Central memory CD4-positive, alpha-beta T cell (primary cell): ENCODE measurements at regions not wholly inside any gene's neighbourhood (a gene's known extent, or its start where the extent isn't known, plus 50 kb on each side); places are given as distances from the start of the nearest gene placed in this dataset.
"Not testable (repeated sequence)": the region's sequence is repeated elsewhere in the genome, so short reads cannot be mapped to it uniquely, and the experiment has no call there.

Experiments used
- DNase-seq: peaks from one replicate; pipeline ENCODE4 v3.0.0; 2022

DNA sequence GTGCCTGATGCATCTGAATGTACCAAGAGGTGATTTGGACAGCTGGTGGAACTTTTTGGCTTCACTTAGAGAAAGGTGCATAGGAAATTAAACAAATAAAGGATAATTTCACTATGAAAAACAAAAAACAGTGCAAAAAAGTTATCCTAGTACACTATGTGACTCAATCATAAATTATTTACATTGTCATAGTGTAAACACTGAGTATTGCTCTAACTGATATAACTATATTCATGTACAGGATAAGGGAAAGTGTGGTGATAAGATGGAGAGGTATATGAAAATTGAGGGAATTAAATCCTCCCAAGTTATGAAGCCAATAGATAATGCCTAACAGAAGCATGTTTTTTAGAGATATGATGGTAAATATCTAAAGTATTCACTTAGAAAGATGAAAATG, 50.2 kb upstream of the CPNE4 start:
- no peak for DNase-seq

DNA sequence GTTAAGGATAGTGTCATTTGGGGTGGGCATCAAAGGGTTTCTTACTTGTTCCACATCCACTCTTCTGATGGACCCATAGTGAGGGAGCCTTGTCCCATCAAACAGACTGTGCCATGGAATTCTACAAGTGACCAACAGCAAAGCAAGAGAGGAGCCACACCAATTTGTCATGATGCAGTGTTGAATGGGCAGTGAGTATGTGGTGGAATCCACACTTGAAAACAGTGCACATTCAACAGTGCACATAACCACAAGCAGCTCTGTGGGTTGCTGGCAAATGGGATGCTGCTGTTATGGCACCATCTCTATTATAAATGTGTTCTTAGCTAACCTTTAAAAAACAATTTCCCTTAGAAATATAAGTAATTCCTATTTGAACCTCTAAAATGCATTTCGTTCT, 52.5 kb upstream of the CPNE4 start:
- DNase-seq = no peak

GRCh38 chr3:132088291-132088690, 53.5 kb upstream of the CPNE4 start:
- DNase-seq = no peak

DNA sequence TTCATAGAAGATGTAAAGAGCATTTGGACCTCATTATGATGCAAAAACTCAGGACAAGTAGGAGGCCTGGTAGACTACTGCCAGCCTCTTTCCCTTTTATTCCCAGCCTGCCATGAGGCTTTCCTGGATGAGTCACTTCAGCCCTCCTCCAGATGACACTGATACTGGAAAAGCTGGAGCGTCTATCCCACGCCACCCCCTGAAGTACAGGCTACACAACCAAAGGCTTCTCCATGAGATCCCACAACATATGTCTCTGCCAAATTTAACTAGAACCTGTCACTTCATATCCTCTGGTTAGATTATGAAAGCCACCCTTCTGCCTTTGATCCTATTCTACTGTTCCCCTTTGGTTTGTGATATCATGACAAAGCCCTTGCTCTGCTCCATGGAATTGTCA, 56.1 kb upstream of the CPNE4 start:
- no peak for DNase-seq

GRCh38 chr3:132116601-132117000, 81.8 kb upstream of the CPNE4 start:
- DNase-seq = no peak

DNA sequence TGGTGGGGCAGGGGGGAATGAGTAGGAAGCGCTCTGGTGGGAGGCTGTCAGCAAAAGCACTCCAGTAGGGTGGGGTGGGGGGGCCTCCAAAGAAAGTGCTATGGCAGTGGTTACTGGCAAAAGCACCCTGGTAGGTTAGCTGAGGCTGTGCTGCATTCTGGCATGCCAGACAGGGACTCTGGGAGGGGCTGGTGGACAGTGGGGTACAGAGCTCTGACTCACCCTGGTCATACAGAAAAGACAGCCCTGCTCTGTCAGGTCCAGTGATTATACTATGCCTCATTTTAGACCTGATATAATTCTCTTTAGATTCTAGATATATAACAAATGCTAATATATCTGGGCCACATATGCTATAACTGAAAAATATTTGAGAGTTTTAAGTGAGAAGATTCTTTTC, 82.8 kb upstream of the CPNE4 start:
- no peak for DNase-seq

DNA sequence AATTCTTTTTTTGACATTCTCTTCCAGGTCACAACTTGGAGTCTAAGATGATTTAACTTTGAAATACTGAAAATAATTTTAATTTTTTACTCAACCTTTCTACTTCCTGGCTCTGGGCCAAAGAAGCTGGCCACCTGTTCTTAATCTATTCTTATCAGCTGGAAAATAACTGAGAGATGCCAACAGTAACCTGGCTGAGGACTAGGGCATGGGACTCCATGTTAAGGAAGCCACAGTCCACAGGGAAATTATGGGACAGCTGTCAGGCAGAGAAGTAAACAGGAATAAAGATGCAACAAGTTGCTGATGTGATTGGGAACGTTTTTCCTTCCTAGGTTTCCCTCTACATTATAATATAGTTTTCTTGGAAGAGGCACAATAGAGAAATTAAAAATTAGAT, 84.7 kb upstream of the CPNE4 start:
- DNase-seq = no peak

DNA sequence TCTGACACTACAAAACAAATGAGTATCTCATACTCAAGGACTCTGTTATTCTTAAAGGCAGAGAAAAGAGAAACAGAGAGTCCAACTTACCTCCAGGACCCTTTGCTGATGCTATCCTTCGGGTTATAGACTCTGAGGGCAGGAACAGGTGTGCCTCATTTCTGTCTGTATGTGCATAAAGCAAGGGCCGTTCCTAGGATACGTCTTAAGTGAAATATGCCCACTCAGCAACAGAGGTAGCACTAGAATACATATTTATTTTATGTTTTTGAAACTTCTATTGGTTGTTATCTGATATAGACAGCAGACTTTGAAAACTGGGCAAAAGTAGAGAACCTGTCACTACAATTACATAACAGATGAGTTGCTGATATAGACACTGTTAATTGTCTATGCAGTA, 89.3 kb upstream of the CPNE4 start:
- no peak for DNase-seq

DNA sequence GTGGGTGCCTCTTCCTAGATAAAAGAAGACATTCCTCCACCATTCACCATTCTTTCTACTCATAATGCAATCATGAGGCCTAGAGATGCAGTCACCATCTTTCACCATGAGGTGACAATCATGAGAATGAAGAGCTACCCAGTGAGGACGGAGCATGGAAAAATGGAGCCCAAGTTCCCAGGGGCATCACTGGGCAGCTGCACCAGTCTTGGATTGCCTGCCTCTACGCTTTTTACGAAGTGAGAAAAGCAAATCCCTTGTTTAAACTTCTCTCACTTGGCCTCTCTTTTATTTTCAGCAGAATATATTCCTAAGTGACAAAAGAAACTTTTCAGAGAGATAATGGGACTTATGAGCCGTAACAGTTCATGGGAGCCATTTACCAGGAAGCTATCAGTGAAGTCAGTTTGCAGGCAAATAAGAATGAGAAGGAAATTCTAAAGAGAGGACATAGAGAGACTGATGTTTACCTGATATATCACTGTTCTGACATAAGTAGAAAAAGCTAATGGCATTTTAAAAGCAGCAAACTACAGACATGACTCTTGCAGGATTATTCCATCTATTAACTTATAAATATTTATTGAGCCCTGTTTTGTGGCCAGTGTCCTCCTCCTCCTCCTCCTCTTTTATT, 90.0 kb upstream of the CPNE4 start:
- no peak for DNase-seq

- no peak for DNase-seq
Observed at GRCh38 chr3:132134611-132135010, 99.8 kb upstream of the CPNE4 start.

GRCh38 chr3:132135628-132136333, 101.0 kb upstream of the CPNE4 start:
- DNase-seq = no peak

DNA sequence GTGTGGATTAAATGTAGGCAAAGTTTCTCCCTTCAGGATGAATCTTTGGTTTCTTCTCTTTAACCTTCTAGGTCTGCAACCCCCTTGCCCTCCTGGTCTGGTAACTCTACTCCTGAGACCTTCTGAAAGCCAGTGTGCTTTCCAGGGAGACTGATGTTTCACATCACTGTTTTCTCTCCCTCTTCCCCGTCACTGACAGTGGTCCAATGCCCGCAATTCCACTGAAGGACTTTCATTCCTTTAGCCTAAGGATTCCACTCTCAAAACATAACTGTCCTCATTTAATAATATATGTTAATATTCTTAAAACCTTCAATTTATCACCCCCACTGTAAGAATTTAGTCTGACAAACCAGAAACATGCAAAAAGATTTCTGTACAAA, 101.5 kb upstream of the CPNE4 start:
- DNase-seq = no peak

DNA sequence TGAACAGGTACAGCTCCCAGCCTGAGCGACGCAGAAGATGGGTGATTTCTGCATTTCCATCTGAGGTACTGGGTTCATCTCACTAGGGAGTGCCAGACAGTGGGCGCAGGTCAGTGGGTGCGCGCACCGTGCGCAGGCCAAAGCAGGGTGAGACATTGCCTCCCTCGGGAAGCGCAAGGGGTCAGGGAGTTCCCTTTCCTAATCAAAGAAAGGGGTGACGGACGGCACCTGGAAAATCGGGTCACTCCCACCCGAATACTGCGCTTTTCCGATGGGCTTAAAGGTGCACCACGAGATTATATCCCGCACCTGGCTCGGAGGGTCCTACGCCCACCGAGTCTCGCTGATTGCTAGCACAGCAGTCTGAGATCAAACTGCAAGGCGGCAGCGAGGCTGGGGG, 102.1 kb upstream of the CPNE4 start:
- DNase-seq = not testable (repeated sequence)

- DNase-seq = no peak
Observed at GRCh38 chr3:132145833-132146232, 111.0 kb upstream of the CPNE4 start.

DNA sequence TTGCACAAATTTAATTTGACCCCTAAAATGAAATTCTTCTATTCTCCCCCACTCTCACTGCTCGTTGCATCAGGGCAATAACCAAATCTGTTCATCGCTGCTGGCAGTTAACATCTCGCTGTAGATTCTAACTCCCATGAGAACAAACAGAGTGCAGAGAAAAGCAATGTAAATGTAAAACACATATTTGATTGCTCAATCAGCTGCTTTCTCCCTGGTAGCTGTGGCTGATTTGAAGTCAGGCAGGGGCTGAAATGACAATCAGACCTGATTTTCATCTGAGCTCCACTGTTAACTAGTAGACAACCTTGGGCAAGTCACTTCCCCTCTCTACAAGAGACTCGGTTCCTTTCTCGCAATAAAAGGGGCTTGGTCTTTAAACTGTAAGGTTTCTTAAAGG, 119.8 kb upstream of the CPNE4 start:
- no peak for DNase-seq

- no peak for DNase-seq
Observed at GRCh38 chr3:132159145-132159544, 124.3 kb upstream of the CPNE4 start.

GRCh38 chr3:132160198-132160597, 125.4 kb upstream of the CPNE4 start:
- no peak for DNase-seq

DNA sequence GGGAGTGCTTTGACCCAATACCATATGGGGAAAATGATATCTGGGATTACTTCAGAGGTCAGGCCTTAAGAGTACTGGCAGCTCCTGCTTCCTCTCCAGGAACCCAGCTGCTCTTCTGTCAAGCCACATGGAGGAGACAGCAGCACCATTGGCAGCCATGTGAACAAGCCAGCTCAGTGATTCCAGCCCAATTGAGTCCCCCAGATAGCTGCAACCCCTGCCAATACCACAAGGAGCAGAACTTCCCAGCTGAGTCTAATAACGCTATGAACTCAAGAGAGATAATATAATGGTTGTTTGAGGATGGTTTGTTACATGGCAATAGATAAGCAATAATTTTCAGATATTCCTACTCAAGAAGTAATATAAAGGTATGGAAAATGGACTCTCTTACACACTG, 126.8 kb upstream of the CPNE4 start:
- no peak for DNase-seq

DNA sequence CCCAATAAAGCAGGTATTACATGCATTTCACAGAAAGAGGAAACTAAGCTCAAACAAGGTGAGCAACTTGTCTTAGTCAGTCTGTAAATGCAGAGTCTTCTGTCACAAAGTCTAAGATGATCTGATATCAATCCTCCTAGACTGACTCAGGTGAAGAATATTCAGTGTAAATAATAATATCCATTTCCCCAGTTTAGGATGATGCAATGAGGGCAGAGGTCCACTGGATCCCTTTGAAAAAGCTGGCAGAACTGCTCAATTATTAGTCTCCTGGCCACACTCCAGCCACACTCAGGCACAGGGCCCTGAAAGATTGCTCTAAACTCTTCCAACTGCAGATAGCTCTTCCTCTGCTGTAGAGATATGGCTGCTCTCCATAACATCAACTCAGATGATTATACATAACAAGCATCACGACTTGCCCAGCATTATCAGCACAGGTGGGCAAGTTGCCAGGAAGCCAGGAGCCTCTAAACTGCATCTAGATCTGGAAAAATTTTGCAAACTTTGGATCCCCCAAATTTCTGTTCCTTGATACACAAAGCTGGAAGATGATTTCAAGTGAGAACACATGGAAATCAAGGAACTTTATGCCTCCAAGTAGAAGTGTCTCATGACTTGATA, 129.8 kb upstream of the CPNE4 start:
- no peak for DNase-seq

DNA sequence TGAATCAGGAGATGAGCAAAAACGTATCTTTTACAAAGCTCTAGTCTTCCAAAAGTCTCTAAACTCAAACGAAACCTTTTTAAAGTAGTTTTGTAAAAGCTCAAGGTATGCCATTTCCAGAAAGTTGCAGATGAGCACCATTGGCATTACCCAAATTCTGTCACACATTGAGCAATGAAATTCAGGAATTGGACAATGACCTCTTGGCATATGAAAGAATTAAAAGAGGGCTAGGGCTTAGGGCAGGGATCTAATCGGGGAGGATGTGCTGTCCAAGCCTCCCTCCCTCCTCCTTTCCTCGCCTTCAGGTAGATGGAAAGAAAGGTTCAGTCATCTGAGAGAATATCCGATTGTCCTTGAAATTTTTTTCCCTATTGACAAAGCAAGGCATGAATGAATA, 133.1 kb upstream of the CPNE4 start:
- no peak for DNase-seq

- DNase-seq = no peak
Observed at GRCh38 chr3:132174500-132174899, 139.7 kb upstream of the CPNE4 start.

DNA sequence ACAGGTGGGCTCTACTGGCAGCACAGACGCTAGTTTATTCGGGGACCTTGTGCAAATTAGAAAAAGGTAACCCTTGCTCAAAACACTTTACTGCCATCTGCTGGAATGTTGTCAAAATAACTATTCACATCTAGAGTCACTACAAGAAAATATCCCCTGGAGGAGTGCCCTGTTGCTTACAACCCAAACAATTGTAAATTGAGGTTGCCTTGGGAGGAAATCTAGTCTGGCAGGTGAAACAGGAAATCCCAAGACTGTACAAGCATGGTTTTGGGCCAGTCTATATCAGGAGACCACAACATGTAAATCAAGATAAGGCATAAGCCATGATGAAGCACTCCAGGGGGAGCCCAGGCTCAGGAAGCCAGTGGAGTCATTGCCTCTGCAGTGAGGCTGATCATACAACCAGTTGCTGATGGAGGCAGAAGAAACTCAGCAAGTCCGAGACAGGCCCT, 136.8 kb upstream of the ACP3 start:
- DNase-seq = peak; percentile 3

GRCh38 chr3:132183811-132184210, 133.4 kb upstream of the ACP3 start:
- no peak for DNase-seq

DNA sequence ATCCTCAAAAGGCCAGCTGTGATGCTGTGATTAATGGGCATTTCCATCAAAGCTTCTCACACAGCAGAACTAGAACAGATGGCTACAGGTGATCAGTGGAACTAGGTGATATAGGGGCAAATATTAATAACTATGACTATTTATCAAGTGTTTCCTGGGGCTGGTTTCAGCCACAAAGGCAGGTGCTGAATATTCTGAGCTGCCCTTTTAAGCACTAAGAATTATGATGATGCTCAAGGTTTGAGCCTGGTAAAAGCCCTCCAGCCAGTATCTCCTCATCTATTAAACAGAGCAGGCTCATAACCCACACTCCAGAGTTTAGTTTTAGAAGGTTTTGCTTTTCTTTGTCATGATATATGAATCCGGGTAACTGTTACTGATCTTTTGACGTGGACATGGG, 129.5 kb upstream of the ACP3 start:
- DNase-seq = no peak

- no peak for DNase-seq
Observed at GRCh38 chr3:132189601-132190000, 127.6 kb upstream of the ACP3 start.
